DMS 273 treated with DMSO at 0.1 percent for 48 hours (cell line): ENCODE measurements at regions not wholly inside any gene's neighbourhood (a gene's known extent, or its start where the extent isn't known, plus 50 kb on each side); places are given as distances from the start of the nearest gene placed in this dataset.

Experiments
- DNase-seq: peaks from one replicate; lab custom pipeline; 2025; lab: John Stamatoyannopoulos, UW

DNA sequence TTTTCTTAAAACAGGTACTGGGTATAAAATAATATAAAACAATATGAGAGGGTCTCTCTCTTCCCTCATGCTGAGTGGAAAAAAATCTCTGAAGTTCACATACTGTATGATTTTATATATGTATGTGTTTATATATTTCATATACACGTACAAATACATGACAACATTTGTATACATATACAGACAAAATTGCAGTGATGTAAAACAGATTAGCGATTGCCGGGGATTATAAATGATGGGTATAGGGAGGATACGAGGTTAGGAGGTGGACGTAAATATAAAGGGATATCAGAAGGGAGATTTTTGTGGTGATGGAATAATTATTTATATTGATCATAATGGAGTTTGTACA lies 194.8 kb upstream of the PRSS16 start:
- no peak for DNase-seq

DNA sequence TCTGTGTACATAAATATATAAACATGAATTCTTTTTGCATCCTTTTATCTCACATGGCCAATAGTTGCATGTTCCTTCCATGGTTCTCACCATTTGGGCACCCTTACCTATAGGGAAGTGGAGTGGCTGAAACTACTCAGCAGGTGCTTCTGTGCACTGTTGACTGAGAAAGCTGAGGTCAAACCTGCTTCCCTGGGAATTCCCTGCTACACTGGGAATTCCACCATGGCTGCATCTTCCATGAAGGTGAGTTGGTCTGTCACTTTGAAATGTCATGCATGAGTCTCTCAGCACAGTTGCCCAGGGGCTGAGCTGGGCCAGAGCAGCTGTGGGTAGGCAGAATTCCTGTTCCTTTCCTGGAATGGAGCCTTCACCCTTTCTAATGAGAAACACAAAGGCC lies 193.8 kb upstream of the PRSS16 start:
- no peak for DNase-seq

DNA sequence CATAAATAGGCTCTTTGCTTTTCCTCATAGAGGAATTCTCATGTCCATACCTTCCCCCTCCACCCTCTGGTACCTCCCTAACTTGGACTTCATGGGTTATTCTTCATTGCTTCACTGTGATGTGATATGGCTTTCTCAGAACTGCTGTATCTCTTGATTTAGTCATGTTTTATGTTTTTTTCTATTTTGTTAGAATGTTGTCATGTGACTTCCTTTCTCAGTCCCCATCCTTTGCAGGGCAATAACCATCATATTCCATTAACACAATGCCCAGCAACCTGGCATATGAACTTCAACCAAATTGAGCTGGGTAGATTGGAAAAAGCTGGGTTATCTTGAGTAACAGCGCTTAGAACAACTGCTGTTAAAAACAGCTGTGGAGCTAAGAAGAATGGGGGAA lies 190.9 kb upstream of the PRSS16 start:
- no peak for DNase-seq

DNA sequence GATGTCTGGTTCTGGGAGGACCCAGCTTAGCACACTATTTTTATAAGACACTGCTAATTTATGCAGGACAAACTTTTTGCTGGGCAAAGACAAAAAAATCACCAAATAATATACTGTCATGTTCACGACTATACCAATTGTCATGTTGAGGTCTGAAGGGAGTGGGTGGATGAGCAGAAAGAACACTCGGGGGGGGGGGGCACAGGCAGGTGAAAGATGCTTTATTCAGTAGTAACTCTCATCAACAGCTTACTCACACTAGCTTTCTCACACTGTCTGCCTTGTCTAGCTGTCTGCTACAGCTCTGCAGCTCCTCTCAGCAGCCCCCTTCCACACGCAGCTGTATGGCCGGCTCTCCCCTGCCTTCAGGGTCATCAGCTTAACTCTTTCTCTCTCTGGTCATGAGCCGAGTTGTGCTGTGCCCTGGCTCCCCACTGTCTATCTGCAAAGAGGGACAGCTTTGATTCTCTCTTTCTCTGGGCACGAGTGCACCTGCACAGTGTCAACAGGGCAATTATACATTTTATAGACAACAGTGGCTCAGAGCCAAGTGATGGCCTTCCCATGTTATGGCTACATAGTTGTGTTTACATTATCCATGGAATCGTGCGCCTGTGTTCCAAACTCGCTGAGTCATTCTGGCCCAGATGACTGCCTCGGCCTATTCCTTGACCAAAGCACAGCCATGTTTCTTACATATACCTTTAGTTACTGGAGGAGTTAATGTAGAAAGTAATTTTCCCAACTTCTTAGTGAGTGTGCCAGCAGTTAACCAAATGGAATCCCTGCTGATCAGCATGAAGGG lies 187.7 kb upstream of the PRSS16 start:
- DNase-seq: no peak

DNA sequence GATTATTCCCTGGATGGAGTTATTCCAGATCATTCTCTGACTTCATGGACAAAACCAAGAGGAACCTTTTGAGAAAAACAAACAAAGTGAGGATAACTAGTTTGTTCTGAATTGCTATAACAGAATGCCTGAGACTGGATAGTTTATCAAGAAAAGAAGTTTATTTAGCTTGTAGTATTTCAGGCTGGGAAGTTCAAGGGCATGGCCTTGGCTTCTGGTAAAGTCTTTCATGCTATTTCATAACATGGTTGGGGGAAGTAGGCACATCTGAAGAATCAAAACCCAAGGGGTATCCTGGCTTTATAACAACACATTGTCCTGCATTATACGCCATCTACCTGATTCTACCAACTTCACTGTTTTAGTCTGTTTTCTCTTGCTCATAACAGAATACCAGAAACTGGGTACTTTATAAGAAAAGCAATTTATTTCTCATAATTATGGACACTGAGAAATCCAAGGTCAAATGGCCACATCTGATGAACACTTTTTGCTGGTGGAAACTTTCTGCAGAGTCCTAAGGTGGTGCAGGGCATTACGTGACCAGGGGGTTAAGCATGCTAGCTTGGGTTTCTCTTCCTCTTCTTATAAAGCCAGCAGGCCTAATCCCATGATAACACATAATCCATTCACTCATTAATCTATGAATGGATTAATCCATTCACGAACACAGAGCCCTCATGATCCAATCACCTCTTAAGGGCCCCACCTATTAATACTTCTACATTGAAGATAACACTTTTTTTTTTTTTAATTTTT lies 186.1 kb upstream of the PRSS16 start:
- DNase-seq: no peak

DNA sequence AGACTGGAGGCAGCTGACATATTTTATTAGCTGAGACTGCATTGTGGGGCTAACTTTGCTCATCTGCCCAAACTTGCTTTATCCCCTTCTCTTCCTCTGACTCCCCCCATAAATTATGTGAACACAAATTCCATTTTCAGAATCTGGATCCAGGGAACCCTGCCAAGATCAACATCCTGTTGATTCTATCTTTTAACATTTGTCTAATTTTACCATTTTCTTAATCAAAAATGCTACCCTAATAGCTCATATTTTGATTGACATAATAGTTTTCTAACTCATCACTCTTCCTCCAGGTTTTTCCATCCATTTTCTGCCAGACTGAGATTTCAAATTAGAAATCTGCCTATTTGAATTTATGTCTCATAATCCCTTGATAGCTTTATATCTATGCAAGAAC lies 184.7 kb upstream of the PRSS16 start:
- no peak for DNase-seq

DNA sequence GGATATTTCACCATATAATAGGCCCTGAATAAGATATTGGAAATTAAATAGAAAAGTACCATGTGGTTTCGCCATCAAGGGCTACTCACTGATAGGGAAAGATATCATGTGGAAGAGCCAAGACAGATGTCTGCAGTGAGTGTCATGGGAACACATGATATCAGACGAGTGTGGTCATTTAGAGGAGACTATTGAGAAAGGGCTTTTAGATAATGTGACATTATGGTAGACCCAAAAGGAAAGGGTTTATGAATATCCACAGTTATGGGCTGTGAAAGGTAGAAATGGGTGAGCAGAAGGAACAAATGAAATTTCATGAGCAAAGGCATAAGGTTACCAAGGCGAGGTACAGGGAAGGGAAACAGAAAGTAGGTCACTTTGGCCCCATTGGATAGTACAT lies 182.3 kb upstream of the PRSS16 start:
- DNase-seq: no peak

DNA sequence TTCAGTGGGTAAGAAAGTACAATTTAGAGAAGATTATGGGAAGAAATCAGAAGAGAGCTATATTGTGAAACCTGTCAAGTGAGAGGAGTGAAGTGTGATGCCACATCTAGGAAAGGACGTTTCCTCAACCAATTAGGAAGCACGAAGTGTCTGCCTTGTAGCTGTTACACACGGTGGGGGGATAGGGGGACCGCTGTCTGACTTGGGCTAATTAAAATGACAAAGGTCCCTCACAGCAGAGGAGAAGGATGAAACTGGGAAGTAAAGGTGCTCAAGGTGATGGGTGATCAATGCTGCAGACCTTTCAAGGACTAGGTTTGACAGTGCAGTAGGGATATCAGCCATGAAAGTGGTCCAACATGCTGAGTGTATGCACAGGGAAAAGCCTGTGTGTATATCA lies 181.1 kb upstream of the PRSS16 start:
- DNase-seq: no peak

DNA sequence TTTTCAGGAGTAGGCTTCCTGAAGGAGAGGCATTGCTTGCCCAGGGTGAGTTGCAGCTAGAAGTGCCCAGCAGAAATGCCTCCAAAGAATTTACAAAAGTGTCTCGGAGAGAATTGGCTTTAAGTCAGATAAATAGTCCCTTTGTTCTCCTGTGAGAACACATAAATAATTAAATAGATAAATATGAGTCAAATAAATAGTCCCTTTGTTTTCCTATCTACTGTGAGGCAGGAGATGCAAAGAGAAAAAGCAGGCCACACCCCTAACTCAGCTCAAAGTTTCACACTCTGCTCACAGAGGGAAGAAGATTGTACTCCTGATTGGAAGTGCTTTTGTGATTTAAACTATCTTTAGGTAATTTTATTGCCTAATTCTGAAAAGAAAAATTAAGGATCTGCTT lies 180.7 kb upstream of the PRSS16 start:
- DNase-seq: no peak

DNA sequence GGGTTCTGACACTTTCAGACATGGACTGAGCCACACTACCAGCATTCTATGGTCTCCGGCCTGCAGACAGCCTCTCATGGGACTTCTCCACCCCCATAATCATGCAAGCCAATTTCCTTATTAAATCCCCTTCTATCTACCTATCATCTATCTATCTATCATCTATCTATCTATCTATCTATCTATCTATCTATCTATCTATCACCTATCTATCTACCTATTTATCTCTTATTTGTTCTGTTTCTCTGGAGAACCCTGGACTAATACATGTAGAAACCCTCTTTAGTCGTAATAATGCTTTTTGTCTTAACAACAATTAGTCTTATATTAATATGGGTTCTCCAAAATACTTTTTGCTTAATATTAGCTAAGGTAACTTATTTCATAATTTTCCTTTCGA lies 174.1 kb upstream of the PRSS16 start:
- no peak for DNase-seq

DNA sequence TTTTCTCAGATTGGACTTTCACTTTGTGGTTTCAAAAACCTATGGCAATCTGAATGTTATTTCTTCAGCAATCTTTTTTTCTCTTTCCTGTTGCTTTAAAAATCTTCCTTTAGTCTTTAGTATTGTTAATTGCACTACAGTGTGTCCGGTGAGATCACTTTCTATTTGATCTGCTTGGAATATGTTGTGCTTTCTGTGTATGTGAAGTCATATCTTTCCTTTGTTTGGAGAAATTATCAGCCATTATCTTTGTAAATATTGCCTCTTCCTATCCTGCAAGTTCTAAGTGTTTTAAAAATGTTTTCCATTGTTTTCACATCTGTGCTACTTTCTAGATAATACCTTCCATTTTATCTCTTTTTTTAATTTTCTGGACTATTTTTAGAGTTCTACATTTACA lies 171.4 kb upstream of the PRSS16 start:
- no peak for DNase-seq

DNA sequence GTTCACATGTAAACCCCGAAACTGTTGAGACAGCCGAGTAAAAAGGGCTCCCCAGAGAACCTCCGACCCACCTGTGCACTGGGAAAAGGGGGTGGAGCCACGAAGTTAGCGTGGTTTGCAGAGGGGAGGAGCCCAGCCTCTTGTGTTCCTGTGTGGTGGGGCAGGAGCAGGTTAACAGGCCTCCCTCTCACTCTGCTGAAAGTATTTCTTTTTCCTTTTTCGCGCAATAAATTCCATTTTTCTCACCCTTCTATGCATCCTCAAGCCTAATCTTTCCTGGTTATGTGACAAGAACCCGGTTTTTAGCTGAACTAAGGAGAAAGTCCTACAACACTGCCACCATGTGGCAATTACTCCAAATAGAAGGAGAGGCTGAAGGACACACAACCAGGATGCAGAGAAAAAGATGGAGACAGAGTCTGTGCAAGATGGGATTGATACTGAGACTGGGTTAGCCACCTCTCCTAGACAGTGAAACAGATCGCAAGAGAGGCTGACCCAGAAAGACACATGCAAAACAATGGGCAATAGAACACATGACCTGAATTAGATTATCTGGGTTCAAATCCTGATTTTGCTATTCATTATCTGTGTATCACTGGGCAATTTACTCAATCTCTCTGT lies 168.7 kb upstream of the PRSS16 start:
- peak; percentile 44 for DNase-seq

DNA sequence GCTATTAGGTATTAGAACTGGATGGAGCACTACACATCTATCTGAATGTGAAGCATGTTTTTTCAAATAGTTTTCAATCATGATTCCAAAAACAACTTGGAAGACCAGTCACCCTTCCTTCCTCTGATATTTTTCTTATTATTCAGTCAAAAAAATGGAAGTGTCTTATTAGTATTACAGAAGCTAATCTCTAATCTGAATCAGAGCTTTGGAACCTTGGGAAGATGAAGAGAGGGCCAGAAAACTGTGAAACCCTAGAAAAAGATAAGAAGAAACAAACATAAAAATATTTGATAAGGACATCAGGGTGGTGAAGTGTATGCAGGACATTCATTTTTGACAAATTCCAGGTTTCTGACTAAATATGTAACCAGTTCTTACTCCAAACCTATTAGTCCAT lies 166.3 kb upstream of the PRSS16 start:
- DNase-seq: no peak

DNA sequence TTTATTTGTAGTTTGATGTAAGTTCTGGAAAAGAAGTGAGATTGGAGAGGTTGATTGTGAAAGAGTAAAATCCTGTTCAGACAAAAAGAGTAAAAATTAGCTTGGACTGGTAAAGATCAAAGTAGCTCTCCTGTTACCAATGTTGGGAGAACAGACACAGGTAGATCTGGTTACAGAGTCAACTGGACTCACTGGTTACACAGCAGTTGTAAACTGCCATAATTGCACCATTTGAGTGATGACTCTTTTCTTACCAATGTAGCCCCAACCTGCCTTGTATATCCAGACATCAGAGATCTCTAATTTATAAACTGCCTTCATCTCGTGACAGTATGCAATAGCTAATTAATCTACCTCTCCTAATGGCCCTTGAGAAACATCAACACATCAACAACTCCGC lies 165.6 kb upstream of the PRSS16 start:
- no peak for DNase-seq

DNA sequence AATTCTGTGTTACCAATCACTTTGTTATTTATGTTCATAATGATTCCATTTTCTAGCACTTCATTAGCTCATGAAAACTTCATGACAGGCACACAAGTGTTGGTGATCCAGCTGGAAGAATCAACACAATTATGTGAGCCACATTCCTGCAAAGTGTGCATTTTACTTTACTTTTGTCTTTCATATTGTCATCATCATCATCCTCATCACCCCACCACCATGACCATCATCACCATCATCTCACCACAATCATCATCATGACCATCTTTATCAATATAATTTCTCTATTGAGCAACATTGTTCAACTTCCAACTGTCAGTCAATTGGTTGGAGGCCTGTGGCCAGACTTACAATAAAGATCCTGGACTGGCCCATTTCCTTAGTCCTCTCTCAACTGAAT lies 159.4 kb upstream of the PRSS16 start:
- no peak for DNase-seq

DNA sequence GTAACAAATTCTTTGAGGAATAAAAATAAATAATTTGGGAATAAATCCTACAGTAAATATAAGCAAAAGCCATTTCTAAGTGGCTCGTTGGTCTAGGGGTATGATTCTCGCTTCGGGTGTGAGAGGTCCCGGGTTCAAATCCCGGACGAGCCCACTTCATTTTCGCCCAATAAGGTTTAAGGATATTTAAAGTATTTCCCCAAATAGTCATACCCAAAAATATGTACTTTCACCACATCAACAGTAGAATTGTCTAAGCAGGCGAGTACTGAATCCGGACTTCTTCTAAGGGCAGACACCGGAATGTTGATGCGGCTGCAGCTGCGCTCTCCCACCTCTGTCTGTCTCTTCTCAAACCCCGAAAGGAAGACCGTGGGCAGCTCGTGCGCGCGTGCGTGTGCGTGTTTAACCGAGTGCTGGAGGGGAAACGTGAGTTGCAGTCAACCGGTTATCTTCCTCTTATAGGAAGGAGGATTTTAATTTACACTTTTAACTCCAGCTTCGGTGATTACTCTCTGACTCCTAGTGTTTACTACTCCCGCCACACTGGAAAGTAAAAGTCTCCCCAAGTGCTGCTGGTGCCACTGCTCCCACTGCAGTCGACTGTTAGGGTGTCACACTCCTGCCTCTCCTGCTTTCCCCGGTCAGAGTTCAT lies 155.7 kb upstream of the PRSS16 start:
- peak; percentile 85 for DNase-seq

DNA sequence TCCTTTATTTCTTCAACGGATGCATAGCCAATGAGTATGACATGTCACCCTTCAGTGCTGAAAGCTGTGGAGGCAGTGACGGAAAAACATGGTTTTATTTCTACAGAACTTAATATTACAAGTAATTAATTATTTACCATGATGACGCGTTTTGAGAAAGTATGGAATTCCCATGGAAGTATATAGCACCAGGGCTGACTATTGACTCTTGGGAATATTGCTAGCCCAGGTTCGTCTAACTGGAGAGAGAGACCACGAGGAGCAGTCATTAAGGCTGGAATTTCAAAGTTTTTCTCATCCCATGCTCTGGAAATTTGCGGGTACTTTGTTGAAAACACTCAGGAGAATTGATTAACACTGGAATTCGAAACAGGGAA lies 155.2 kb upstream of the PRSS16 start:
- no peak for DNase-seq

DNA sequence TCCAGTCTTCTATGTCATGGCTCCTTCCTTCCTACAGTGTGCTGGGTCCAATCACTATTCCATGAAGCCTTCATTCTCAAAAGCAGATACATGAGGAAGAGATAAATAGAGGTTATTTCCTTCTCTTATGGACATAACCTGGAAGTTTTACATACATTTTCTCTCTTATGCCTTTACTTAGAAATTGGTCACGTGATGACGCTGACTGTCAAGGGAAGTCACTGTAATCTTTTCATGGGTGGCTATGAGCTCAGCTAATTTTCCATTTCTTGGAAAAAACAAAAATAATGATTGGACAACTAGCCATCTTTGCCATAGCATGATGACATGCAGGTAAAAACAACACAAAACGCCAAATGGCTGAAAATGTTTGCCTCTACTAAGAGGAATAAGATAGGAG lies 151.6 kb upstream of the PRSS16 start:
- no peak for DNase-seq

DNA sequence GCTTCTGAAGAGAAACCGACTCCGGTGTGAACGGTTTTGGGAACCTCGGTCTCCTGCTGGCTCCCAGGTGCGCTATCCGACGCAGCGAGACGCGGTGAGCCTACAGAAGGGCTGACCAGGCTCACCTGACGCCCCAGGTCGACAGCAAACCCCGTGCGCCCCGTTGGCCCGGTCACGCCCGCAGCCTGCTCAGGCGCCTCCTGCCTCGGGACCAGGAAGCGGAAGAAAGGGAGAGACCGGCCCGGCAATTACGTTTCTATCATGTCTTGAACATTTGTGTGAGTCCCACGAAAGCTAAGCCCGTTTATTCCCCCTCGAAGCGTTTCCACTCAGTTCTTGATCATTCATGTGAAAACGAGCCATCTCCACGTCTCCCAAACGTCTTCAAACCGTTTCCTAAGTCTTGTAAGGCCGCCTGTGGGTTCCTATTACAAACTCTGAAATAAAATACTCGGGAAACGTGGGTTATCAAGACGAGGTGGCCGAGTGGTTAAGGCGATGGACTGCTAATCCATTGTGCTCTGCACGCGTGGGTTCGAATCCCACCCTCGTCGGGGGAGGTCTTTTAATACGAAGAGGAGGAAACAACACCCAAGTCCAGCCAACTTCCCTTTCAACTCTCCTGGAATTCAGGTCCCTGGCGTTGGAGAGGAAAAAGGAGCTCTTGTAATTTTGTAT lies 150.5 kb upstream of the PRSS16 start:
- DNase-seq: peak; percentile 49

DNA sequence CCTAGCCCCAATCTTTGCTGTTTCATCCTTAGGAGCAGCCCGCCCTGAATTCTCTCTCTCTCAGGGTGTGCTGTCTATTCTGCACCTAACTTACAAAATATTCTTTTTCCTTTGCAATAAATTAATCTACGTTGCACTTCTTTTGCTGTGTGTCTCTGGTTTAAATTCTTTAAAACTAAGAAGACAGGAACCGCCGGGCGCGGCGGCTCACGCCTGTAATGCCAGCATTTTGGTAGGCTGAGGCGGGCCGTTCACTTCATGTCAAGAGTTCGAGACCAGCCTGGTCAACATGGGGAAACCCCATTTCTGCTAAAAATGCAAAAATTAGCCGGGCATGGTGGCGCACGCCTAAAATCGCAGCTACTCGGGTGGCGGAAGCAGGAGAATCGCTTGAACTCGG lies 148.5 kb upstream of the PRSS16 start:
- DNase-seq: no peak

DNA sequence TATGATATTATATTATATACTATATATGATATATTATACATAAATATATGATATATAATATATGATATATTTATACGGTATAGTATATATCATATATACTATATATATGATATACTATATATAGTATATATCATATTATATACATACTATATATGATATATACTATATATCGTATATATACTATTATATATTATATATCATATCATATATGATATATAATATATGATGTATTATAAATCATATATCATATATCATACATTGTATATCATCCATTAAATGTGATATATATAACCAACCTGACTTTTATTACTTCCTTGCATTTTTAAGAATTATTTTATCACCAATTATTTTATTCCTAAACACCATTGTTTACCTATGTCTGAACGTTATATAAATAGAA lies 146.6 kb upstream of the PRSS16 start:
- no peak for DNase-seq

DNA sequence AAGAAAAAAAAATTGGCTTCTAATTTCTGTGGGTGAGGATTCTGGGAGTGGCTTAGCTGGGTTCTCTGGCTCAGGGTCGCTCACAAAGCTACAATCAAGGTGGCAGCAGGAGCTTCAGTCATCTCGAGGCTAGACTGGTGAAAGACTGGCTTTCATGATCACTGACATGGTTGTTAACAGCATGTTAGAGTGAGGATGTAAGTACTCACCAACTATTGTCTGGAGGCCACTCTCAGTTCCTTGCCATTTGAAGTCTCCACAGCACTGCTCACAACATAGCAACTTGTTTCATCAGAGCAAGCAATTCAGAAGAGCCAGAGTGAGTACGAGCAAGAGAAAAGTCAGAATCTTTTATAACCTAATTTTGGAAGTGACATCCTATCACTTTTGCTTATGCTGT lies 145.7 kb upstream of the PRSS16 start:
- DNase-seq: no peak
